ENCODE measurements at regions not wholly inside any gene's neighbourhood (a gene's known extent, or its start where the extent isn't known, plus 50 kb on each side); places are given as distances from the start of the nearest gene placed in this dataset.

- no peak for TF ChIP-seq EZH2 (IDR thresholded peaks at IDR 0.05; ENCODE audit: insufficient read depth, poor library complexity, severe bottlenecking)
- TF ChIP-seq EZH2phosphoT487 (IDR thresholded peaks at IDR 0.05; ENCODE audit: insufficient read depth, low read depth), result no peak
These were observed 80.0 kb downstream of the SOWAHC start for GRCh38 chr2:109694190-109694589.
